ENCODE measurements at regions not wholly inside any gene's neighbourhood (a gene's known extent, or its start where the extent isn't known, plus 50 kb on each side); places are given as distances from the start of the nearest gene placed in this dataset.

- no peaks in the 10 kb centered on the region for H3K36me3 ChIP-seq (replicated peaks in 1 of 2; ENCODE audit: control extremely low read depth in 1 of 2, control insufficient read depth in 1 of 2, extremely low read depth in 1 of 2, insufficient read depth in 2 of 2, low read length in 1 of 2)
- H3K4me3 ChIP-seq (ENCODE audit: control extremely low read depth in 1 of 5, extremely low read depth in 1 of 5, insufficient read depth in 1 of 5, low read depth in 2 of 5, low read length in 4 of 5): no peak overlapping the region
- no peaks in the 10 kb centered on the region for H3K27me3 ChIP-seq (replicated peaks in 1 of 4; ENCODE audit: control extremely low read depth in 1 of 4, control insufficient read depth in 3 of 4, insufficient read depth in 4 of 4, low read length in 3 of 4)
- Mint-ChIP-seq H3K27me3 (no peaks in the 10 kb centered on the region), H3K4me1 (no peaks in the 10 kb centered on the region), H3K27ac (no peak overlapping the region), H3K4me3 (no peak overlapping the region), H3K9me3 (ENCODE audit: insufficient read depth) (peaks cover 14% of the 10 kb centered on the region)
- WGBS (ENCODE audit: insufficient coverage): 100% methylated on average over 1 of the region's 2 CpGs
- H4K20me1 ChIP-seq (ENCODE audit: control insufficient read depth, insufficient read depth, low read length, poor library complexity, severe bottlenecking): no peaks in the 10 kb centered on the region
- no peak for DNase-seq
- no peaks in the 10 kb centered on the region for H3K4me1 ChIP-seq (ENCODE audit: control insufficient read depth in 2 of 2, insufficient read depth in 2 of 2, low read length in 2 of 2)
- H3K4me2 ChIP-seq (replicated peaks; ENCODE audit: low read depth, low read length, poor library complexity, severe bottlenecking): no peak overlapping the region
- no peak overlapping the region for H3K27ac ChIP-seq (ENCODE audit: low read length in 2 of 2)
- TF ChIP-seq CTCF (IDR thresholded peaks at IDR 0.05) (no peak), EZH2 (IDR thresholded peaks at IDR 0.05; ENCODE audit: borderline replicate concordance, insufficient read depth, low read depth, low read length, poor library complexity, severe bottlenecking) (no peak)
- H3K9ac ChIP-seq (ENCODE audit: low read length): no peak overlapping the region
- ChIA-PET POLR2A (no interaction called here), CTCF (no interaction called here)
- no peak overlapping the region for H2AFZ ChIP-seq (ENCODE audit: insufficient read depth, low read depth, low read length, poor library complexity, severe bottlenecking)
- no peaks in the 10 kb centered on the region for H3K79me2 ChIP-seq (ENCODE audit: control insufficient read depth, insufficient read depth, low read length)
- intact Hi-C loops (cut with micrococcal nuclease): no loop called here
- no peaks in the 10 kb centered on the region for H3K9me3 ChIP-seq (ENCODE audit: control extremely low read depth in 1 of 3, control insufficient read depth in 2 of 3, insufficient read depth in 1 of 3, low read length in 2 of 3)
- ATAC-seq (ENCODE audit: low read depth): no peak
Measured at GRCh38 chr4:30427932-30428331, 292.2 kb upstream of the PCDH7 start.

- no peaks in the 10 kb centered on the region for H3K27me3 Mint-ChIP-seq
Measured at GRCh38 chr4:30429813-30430761, 290.1 kb upstream of the PCDH7 start.

More at GRCh38 chr4:30429813-30430761, 290.1 kb upstream of the PCDH7 start:
- Histone ChIP-seq H2AFZ (ENCODE audit: insufficient read depth, low read depth, low read length, poor library complexity, severe bottlenecking) (no peak overlapping the region), H3K36me3 (replicated peaks in 1 of 2; ENCODE audit: control extremely low read depth in 1 of 2, control insufficient read depth in 1 of 2, extremely low read depth in 1 of 2, insufficient read depth in 2 of 2, low read length in 1 of 2) (no peaks in the 10 kb centered on the region), H4K20me1 (ENCODE audit: control insufficient read depth, insufficient read depth, low read length, poor library complexity, severe bottlenecking) (no peaks in the 10 kb centered on the region), H3K4me3 (ENCODE audit: control extremely low read depth in 1 of 5, extremely low read depth in 1 of 5, insufficient read depth in 1 of 5, low read depth in 2 of 5, low read length in 4 of 5) (no peak overlapping the region), H3K27ac (ENCODE audit: low read length in 2 of 2) (no peak overlapping the region), H3K4me2 (replicated peaks; ENCODE audit: low read depth, low read length, poor library complexity, severe bottlenecking) (no peak overlapping the region), H3K79me2 (ENCODE audit: control insufficient read depth, insufficient read depth, low read length) (no peaks in the 10 kb centered on the region), H3K27me3 (replicated peaks in 1 of 4; ENCODE audit: control extremely low read depth in 1 of 4, control insufficient read depth in 3 of 4, insufficient read depth in 4 of 4, low read length in 3 of 4) (no peaks in the 10 kb centered on the region), H3K9me3 (ENCODE audit: control extremely low read depth in 1 of 3, control insufficient read depth in 2 of 3, insufficient read depth in 1 of 3, low read length in 2 of 3) (no peaks in the 10 kb centered on the region), H3K4me1 (ENCODE audit: control insufficient read depth in 2 of 2, insufficient read depth in 2 of 2, low read length in 2 of 2) (no peaks in the 10 kb centered on the region), H3K9ac (ENCODE audit: low read length) (no peak overlapping the region)
- no peak overlapping the region for H3K4me3 Mint-ChIP-seq
- TF ChIP-seq CTCF (IDR thresholded peaks at IDR 0.05) (no peak), EZH2 (IDR thresholded peaks at IDR 0.05; ENCODE audit: borderline replicate concordance, insufficient read depth, low read depth, low read length, poor library complexity, severe bottlenecking) (no peak)
- ATAC-seq (ENCODE audit: low read depth): no peak
- no peak overlapping the region for H3K27ac Mint-ChIP-seq
- intact Hi-C loops (cut with micrococcal nuclease): no loop called here
- ChIA-PET POLR2A (no interaction called here), CTCF (no interaction called here)
- no peak for DNase-seq
- 62% methylated on average over 2 of the region's 6 CpGs for WGBS (ENCODE audit: insufficient coverage)
- peaks cover 8% of the 10 kb centered on the region for H3K9me3 Mint-ChIP-seq (ENCODE audit: insufficient read depth)
- no peaks in the 10 kb centered on the region for H3K4me1 Mint-ChIP-seq

Data from B cell (primary cell).